HL-60/S4 treated with retinoic acid at 250 ng/mL for 4 days and 3 days (cell line): ENCODE measurements at regions not wholly inside any gene's neighbourhood (a gene's known extent, or its start where the extent isn't known, plus 50 kb on each side); places are given as distances from the start of the nearest gene placed in this dataset.

ENCODE experiments used
- in situ Hi-C: fragments of 300-500 bp; cut with MboI; formaldehyde crosslinking; loops from 2 replicates; pipeline ENCODE4 v1.7.0; 2022; ENCODE audit warnings: low sequenced_read_pairs

DNA sequence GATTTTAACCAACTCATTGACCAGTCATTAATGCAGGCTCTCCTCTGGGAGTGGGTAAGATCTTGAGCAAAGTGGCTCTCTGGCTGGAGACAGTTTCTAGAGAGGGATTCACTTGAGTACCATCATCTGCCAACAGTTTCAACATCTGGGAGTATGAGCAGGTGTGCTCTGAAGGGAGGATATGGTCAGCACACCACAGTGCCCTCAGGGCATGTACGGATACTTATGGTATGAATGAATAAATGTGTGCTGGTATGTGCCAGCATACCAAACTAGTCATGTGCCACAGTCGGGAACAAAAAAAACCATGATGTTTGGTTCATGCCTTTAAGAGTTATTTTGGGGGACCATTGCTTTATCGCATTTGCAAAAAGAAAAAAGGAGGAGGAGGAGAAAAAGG is 1197.5 kb upstream of the TENM4 start:
- in situ Hi-C loops, result no loop called here

DNA sequence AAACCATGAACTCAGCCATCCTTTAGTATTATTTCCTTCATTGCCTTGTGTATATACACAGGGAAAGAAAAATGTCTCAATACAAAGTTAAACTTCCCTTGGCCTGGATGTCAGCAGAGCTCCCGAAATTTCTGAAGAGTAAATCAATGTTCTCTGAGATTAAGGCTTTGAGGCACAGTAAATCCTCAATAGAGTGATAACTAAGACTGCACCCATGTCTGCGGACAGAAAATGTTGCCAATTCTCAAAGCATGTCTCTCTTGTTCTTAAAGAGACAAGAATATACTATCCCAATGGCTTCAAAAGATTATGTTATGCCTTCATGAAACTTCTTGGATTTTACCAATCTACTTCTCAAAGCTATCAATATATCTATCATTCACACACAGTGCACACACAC is 1196.7 kb upstream of the TENM4 start:
- in situ Hi-C loops, result no loop called here

DNA sequence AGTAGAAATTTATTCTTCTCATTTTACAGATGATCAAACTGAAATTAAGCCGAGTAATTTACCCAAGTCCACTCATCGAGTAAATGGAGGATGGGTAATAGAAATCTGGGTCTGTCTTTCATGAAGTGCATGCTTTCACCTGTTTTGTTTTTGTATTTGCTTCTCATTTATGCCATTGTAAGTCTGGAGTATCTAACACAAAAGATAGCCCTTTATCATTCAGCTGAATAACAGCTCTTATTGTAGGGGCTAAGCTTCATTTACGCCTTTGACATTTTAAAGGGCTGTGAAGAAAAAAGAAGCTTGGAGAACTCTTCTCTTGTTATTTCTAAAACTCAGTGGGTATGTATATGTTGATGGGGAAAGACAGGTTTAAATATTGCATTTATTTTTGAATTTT is 1196.2 kb upstream of the TENM4 start:
- in situ Hi-C loops, result no loop called here

DNA sequence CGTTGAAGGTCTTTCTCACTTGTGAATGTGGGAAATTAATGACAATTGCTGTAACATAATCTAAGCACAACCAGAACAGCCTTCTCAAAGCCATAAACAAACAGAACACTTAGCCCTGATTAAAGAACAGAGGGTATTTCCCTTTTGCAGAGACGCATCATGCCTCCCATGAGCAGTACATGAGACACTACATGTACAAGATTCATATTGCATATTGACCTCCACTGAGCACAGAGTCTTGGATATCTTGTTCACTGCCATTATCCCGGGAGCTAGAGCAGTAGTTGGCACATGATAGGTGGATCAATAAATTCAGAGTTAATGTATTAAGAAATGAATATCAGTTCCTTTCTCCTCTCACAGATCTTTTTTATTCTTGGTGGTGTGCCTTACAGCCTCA is 1194.3 kb upstream of the TENM4 start:
- in situ Hi-C loops, result no loop called here

DNA sequence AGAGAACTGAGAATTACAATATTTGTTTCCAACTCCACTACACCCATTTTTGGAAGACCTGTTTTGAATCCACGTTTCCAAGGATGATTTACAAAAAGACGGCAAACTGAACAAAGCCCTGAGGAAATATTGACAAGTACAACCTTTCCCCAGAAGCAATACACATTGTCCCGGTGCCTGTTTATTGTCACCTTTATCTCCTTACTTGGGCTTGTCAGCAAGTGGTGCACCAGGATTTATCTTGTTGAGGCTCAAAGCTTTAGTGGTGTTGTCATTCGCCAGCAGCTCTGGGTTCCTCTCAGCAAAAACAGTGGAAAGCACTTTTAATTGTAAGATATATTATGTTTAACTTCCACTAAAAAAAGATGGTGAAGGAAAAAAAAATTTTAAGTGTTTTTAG is 1191.9 kb upstream of the TENM4 start:
- in situ Hi-C loops, result no loop called here

DNA sequence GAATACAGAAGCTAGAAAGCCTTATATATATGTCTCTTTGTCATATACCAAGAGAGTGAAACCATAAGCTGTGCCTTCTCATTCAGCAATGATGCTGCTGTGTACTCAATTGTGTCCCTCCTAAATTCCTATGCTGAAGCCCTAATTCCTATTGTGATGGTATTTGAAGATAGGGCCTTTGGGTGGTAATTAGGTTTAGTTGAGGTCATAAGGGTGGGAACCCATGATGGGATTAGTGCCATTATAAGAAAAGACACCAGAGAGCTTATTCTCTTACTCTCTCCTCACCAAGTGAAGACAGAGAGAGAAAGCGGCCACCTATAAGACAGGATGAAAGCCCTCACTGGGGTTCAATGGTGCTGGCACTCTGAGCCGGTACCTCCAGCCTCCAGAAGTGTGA is 1191.3 kb upstream of the TENM4 start:
- in situ Hi-C loops, result no loop called here

DNA sequence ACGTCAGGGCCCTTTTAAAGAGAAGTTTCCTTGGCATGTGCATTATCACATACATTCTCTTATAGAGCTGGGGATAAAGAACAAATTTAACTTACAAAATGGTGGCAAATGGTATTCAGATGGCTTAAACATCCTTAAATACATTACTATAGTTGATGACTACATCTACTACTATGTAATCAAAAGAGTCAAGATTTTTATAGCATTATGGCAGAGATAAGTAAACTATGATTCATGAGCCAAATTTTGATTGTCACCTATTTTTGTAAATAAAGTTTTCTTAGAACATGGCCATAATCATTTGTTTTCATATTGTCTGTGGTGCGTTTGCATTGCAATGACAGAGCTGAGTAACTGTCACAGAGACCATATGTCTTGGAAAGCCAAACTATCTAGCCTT is 1188.6 kb upstream of the TENM4 start:
- in situ Hi-C loops, result no loop called here

DNA sequence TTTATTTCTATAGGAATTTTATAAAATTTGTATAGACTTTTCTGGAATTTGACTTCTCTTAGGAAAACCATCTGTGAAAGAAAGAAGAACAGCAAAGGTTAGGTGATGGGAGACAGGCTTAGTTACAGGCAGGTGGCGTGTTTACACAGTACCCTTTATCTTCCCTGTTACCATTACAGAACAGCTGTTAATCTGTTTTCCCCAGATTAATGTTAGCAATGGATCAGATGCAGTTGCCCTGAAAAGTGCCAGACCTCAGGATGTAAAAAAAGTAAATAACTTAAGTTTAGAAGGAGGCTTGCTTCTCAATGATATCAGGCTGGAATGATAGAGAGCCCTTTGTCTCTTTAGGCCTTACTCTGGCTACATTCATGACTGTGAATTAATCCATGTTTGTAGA is 1186.5 kb upstream of the TENM4 start:
- in situ Hi-C loops, result no loop called here

DNA sequence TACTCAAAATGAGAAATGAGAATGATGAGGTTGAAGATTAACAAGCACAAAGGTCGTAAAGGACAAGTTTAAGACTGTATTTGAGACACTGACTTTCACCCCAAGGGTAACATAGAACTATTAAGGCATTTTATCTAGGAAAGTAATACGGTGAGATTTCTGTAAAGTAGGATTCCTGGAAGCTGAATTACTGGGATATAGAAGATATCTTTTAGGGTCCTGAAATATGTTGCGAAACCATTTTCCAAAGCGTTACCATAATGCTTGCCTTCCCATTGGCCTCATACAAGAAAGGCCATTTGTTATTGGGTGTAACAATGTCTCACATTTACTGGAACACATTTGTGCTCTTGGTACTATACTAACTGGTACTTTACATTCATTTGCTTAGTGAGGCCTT is 1185.9 kb upstream of the TENM4 start:
- in situ Hi-C loops, result no loop called here

DNA sequence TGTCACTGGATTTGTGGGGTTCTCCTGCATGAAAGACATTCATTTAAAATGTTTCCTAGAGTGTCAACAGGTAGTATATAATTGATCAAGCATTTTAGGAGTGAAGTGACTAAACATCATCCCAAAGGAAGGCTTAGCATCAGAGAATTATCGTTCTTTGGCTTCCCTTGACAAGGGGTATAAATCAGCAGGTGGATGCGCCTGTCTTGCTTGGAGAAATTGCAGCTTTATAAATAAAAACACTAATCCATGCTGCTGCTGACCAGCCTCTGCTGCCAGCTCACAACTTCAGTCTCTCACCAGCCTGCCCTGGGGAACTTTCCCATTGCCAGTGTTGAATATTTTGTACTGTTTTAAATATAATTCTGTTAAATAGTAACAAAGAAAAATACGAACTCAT is 1184.7 kb upstream of the TENM4 start:
- in situ Hi-C loops, result no loop called here

DNA sequence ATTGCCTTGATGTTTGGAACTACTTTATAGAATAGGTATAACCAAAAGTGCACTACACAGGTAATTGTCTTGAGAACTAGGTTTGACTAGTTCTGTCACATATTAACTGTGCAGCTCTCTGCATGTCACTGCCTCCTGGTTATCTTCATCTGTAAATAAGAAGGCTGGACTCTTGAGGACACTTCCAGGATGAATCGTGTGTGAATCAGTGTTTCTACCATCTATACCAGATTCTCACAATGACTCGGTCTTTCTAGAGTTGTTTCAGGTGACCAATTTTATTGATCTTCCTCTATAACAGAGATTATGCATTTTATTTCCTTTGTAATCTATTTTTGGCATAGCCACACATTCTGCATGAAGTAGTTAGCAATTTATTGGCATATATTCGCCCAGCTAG is 1181.0 kb upstream of the TENM4 start:
- in situ Hi-C loops, result no loop called here

DNA sequence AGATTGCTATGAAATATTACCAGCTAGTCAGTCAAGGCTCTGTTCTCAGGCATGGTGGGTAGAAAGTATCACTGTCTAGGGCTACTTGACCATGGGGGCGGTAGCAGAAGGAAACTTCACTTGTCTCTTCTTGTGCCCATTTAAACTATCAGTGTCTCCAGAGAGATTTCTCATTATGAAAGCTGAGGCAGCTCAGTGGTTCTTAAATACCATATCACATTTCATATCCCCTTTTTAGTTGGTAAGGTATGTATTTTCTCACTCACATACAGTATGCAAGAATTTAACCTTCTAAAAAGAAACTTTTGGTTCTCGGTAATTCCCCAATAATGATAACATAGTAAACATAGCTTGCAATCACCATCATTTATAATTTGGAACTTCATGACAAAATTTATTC is 1180.0 kb upstream of the TENM4 start:
- in situ Hi-C loops, result no loop called here

DNA sequence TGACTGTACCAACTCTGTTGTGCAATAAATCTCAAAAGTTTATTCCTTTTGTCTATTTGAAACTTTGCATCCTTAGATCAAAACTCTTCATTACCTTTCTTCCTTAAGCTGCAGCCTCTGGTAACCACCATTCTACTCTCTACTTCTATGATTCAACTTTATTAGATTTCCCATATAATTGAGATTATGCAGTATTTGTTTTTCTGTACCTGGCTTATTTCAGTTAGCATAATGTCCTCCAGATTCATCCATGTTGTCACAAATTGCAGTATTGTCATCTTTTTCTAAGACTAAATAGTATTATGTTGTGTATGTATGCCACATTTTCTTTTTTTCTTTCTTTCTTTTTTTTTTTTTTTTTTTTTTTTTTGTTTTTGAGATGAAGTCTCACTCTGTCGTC is 1176.3 kb upstream of the TENM4 start:
- in situ Hi-C loops, result no loop called here

DNA sequence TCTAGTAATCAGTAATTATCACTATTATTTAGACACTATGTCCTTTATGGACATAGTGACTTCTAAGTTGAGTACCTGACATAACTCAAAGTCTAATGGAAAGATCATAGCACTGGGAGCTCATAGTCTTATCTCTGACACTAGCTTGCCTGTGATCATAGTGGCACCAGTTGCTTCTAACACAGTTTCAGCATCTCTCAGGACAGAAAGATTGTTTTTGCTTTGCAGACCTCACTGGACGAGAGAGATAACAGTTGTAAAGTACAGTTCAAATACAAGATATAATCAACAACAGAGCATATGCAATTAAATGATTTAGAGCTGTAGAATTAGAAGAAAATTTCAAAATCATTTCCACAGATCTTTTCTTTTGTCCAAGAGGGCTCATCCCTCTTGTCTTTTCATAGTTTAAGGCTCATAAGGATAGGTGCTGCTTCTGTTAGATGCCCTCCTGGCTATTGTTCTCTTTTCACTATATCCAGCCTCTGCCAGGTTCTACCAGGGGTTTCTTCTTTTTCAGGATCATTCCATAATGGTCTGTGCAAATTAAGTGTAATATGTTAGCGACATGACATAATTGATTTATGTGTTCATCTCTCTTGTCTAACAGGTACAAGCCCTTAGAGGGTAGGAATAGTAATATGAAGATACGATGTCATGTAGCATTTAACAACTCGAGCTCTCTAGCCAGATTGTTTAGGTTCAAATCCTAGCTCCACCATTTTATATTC is 1175.4 kb upstream of the TENM4 start:
- in situ Hi-C loops, result no loop called here

DNA sequence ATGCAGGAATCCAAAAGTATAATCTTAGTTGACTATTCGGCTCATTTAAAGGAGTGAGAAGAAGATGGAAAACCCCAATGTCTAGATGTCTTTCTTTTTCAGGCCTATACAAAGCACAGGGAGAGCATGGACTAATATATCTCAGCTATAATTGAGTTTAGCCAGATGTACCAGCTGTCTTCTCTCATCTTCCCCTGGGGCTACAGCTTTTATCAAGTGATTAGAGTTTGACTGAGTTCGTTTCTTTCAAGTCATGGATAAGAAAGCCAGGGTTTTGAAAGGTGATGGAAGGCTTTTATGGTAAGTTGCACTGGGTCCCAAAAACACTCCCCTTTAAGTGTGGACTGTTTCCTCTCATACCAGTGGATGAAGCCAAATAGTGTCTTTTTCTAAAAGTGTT is 1172.8 kb upstream of the TENM4 start:
- in situ Hi-C loops, result no loop called here

DNA sequence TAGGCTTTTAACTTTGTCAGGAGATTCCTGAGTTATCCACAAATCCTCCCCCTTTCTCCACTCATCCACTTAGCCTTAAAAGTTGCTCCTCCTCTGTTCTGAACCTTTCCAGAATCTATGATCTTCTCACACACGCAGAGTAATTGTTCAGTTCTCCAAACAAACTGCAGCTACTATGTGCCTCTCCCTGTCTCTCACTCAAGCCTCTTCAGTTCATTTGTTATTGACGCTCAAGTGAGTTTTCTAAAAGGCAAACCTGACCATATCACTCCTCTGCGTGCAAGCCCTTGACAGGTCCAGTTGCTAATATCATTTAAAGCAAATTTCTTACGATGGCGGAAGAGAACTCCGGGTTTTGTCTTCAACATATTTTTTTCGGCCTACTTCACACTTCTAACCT is 1169.7 kb upstream of the TENM4 start:
- in situ Hi-C loops, result no loop called here

DNA sequence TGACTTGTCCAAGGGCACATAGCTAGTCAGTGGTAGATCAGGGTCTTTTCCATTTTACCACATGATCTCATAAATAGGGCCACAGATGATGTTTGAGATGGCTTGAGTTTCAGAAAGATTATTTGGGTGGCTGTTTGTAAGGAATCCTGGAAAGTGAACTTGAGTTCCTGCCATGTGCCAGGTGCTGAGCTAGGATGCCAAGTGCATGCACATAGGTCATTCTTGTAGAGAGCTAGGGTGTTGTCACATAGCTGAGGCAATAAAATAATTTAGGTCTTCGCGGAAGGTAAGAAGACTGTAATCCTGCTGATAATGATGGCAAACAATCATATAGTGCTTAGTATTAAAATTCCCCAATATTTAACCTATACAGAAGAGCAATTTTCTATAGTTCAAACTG is 1162.6 kb upstream of the TENM4 start:
- in situ Hi-C loops, result no loop called here

DNA sequence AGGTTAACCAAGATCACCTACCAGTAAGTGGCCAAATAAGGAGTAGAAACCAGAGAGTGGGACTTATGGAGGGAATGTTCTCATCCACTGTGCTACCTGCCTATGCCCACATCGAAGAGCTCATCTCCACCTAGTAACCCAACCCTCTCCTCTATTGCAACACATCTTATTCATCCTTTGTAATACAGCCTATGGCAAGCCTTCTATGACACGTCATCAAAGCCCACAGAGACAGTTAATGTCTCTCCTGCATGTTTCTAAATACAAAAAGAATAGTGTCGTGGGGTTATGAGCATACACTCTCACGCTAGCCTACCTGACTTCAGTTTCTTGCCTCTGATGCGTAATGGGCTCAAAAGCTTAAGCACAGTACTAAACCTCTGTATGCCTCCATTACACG is 1158.1 kb upstream of the TENM4 start:
- in situ Hi-C loops, result no loop called here

DNA sequence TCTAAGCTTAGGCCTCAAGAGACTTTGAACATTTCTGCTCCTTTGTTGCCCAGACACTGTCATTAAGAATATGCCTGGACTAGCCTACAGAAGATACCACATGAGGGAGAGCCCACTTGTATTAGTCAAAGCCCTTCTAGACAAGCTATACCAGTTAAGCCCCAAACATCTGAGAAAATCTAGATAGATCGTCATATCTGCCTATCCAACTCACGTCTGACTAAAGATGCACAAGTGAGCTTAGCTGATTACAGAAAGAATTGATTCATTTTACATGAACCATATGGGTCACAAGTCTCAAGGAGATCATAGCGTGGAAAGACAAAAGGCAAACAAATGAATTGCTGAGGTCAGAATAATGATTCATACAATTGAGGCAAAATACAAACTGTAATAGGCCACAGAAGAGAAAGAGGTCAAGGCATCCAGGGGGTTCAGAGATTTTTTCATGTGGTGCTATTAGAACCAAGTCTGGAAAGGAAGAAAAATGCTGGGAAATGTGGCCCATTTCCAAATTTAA is 1155.5 kb upstream of the TENM4 start:
- in situ Hi-C loops, result no loop called here

DNA sequence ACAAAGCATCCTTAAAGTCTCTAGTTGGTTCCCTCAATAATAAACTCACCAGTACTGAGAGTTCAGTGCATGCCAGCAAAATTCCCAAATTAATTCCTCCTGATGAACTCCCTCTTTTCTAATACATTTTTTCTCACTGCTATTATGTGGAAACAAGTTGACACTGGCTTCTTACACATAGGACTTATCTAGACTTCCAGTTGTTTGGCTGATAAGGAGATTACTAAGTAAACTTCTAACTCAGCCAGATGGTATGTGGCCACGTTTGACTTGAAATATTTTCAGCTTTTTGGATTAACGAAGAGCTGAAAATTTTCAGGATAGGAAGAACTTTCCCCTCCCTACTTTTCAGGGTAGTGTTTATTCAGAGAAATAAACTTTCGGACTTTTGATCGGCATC is 1154.2 kb upstream of the TENM4 start:
- in situ Hi-C loops, result no loop called here

DNA sequence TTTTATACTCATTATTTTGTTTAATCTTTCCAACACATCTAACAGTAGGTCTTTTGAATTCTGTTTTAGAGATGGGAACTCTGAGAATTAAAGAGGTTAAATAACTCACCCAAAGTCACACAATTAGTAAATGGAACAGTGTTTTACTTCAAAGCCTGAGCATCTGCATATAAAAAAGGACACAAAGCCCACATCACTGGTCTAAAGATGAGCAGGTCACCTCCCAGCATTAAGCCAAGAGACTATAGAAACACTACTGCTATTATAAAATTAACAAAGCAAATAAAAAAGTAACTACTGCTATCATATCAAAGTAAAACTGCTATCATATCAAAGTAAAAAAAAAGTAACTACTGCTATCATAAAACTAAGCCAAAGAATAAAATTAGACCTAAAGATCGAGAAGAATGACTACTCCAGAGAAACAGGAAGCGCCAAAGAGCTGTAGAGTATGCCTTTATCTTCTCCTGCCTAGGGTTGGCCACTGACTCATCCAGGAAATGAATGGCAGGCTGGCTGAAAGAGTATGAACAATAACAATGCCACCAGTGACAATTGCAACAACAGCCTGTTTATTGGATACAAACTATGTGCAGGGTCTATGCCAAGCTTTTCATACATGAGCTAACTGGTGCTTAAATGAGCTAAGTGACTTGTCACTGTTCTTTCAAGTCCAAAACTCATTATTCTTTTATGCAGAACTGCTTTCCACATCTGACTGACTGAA is 1153.0 kb upstream of the TENM4 start:
- in situ Hi-C loops, result no loop called here

DNA sequence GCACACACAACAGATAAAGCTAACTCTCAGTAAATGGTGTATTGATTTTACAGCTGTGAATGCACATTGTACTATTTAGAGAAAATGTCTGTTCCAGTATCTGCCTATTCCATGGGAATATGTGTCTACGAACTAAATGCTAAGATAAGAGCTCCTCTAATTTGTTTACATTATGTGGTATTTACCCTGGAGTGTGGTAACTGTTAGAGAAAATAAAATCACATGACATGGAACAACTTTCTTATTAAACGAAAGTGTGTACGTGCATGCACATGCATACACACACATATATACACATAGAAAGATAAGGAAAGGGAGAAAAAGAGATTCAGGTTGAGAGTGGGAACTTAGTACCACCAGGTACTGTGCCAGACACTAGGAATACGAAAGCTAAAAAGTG is 1151.7 kb upstream of the TENM4 start:
- in situ Hi-C loops, result no loop called here

DNA sequence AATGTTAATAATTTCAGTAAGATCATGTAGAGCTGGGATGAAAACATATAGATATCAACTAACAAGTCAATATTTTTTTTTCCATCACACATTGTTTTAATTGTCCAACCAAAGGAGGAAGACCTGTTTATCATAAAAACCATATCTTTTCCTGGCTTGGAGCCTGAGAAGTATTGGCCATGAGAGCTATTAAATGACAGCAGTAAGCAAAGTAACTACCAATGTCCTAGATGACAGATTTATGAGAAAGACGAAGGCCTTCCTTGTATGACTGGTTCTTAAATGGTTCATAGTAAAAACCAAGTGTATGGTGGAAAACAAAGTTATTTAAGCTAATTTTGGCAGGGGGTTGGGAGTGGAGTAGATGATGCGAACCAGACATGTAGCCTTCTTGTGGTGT is 1147.1 kb upstream of the TENM4 start:
- in situ Hi-C loops, result no loop called here
